Esophagus muscularis mucosa (tissue), 4 donors: ENCODE measurements at regions not wholly inside any gene's neighbourhood (a gene's known extent, or its start where the extent isn't known, plus 50 kb on each side); places are given as distances from the start of the nearest gene placed in this dataset.

ENCODE experiments used
- EP300 ChIP-seq: sonication (generic); formaldehyde crosslinking; IDR thresholded peaks from one replicate; pipeline ENCODE4 v1.6.1; 2017; ENCODE audit warnings: antibody characterized with exemption
- POLR2A ChIP-seq: fragments of 450-650 bp; IDR thresholded peaks from one replicate; pipeline ENCODE4 v1.6.1; 2017; ENCODE audit warnings: antibody characterized with exemption, moderate library complexity, mild to moderate bottlenecking, low read depth
- POLR2AphosphoS5 ChIP-seq, 2 donors: sonication (generic); formaldehyde crosslinking; IDR thresholded peaks; one replicate each; pipeline ENCODE4 v1.6.1; 2017; ENCODE audit warnings: antibody characterized with exemption in 2 of 2
- TF ChIP-seq, protein P1 (sequence below), 3 experiments: fragments of 200-600 bp in 2 of 3; fragments of 450-650 bp in 1 of 3; sonication (generic) in 2 of 3; IDR thresholded peaks; one replicate each; pipeline ENCODE4 v1.5.1; 2017 to 2019; ENCODE audit warnings: antibody characterized with exemption in 3 of 3, mild to moderate bottlenecking in 2 of 3, moderate library complexity in 1 of 3

DNA sequence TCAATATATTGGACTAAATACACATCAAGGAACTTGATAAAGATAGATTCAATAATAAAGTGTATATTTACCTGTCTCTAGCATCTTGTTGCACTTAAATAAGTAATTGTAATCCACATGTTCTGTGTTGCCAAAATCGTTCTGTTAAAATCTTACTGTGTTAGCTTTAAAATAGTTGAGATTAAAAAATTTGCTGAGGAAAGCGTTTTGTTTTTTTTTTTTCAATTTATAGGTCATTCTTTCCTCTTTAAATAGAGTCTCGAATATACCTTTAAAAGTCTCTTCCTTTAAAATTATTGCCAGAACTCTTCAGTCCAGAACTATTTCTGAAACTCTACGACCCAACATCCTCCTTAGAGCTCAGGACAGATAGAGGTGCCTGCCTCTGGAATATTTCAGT lies 195.6 kb upstream of the OPRM1 start:
- no peak for TF ChIP-seq POLR2A
- TF ChIP-seq EP300, result no peak
- TF ChIP-seq, protein P1, sequence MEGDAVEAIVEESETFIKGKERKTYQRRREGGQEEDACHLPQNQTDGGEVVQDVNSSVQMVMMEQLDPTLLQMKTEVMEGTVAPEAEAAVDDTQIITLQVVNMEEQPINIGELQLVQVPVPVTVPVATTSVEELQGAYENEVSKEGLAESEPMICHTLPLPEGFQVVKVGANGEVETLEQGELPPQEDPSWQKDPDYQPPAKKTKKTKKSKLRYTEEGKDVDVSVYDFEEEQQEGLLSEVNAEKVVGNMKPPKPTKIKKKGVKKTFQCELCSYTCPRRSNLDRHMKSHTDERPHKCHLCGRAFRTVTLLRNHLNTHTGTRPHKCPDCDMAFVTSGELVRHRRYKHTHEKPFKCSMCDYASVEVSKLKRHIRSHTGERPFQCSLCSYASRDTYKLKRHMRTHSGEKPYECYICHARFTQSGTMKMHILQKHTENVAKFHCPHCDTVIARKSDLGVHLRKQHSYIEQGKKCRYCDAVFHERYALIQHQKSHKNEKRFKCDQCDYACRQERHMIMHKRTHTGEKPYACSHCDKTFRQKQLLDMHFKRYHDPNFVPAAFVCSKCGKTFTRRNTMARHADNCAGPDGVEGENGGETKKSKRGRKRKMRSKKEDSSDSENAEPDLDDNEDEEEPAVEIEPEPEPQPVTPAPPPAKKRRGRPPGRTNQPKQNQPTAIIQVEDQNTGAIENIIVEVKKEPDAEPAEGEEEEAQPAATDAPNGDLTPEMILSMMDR (IDR thresholded peaks at IDR 0.05), result no peak
- TF ChIP-seq POLR2AphosphoS5 (IDR thresholded peaks at IDR 0.05), result no peak
